Right ventricle myocardium inferior (tissue), 1 donor: ENCODE measurements at regions not wholly inside any gene's neighbourhood (a gene's known extent, or its start where the extent isn't known, plus 50 kb on each side); places are given as distances from the start of the nearest gene placed in this dataset.

Experiments
- ATAC-seq: fragments of 200-7000 bp; cut with Tn5 transposase; one replicate; pipeline ENCODE4 v1.9.1; 2020; ENCODE audit warnings: mild to moderate bottlenecking, moderate library complexity
- DNase-seq: peaks from one replicate; pipeline ENCODE4 v3.0.0; 2021; ENCODE audit errors: missing footprints
- intact Hi-C: fragments of 100-400 bp; cut with DNase I; formaldehyde crosslinking; loops from one replicate; pipeline ENCODE4 v1.11.0; 2022
- donor health status: DM: no; HTN: yes; CAD: no; lungs with severe emphysema.

DNA sequence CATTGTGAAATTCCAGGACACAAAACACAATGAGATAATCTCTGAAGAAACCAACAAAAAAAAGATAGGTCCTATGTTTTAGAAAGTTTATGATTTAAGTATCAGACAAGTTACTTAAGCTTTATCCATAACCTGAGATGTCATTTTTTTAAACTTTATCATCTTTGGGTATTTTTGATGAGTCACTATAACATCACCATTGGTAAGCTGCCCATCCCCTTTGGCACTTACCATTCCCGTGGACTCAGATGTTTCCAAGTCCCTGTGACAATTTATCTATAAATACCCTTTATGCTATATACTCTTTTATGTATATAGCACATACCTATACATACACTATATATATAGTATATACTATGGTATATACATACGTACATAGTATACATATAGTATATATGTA, 198.9 kb upstream of the GEMIN8 start:
- ATAC-seq: no peak
- intact Hi-C loops: no loop called here
- no peak for DNase-seq

DNA sequence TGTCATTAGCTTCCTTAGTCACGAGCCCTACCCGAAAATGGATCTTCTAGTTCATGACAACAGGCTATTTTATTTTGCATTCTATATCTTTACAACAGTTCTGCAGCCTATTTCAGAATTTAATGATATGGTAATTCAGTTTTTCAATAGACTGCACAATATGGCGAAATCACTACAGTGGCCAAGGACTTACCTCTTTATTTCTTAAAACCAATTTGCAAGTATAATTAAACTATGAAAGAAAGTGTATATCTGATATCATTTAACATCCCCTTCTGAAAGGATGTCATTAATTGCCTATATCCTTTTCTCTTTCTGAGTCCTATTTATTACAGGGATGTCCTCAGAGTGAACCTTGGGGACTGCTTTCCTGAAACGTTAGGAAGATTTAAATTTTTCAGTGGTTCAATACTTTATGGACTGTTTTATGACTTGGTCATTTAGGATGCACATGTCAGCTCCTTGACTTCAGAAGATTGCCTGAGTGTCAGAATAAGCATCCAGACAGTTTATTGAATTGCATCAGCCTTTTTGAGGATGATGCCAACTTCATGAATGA, 190.8 kb upstream of the GEMIN8 start:
- DNase-seq (no peak), ATAC-seq (no peak)
- intact Hi-C loops: no loop called here

DNA sequence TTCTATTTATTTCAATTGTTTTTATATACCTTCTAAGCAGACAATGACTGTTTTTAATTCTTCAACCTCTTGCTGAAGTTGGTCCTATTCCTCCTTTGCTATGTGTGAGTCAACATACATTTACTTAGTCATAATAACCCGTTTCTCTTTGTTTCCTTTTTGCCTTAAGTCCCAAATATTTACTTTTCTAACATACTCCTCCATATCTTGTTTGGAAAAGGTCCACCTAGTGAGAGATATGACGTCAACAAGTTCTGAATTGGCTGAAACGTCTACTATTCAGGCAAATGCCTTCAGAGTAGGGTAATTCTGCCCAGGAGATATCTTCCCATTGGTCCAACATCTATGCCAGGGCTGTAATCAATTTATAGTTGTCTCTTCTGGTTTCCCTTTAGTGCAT, 179.3 kb upstream of the GEMIN8 start:
- intact Hi-C loops: no loop called here
- no peak for ATAC-seq

DNA sequence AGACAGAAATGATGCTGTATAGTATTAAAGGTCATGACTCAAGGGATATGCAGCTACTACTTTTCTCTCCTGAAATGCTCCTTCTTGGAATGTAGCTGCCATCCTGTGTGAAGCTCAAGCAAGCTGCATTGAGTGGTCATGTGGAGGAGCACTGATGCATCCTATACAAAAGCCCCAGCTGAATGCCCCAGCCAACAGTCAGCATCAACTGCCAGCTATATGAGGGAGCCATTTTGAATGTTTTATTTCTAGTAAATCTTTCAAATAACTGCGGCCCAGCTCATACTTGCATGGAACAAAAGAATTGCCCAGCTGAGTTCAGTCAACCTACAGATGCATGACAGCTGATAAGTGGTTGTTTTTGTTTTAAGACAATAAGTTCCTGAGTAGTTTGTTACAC, 165.0 kb upstream of the GEMIN8 start:
- DNase-seq (no peak), ATAC-seq (no peak)
- intact Hi-C loops: no loop called here

More for the DNA sequence above, 179.3 kb upstream of the GEMIN8 start:
- no peak for DNase-seq

DNA sequence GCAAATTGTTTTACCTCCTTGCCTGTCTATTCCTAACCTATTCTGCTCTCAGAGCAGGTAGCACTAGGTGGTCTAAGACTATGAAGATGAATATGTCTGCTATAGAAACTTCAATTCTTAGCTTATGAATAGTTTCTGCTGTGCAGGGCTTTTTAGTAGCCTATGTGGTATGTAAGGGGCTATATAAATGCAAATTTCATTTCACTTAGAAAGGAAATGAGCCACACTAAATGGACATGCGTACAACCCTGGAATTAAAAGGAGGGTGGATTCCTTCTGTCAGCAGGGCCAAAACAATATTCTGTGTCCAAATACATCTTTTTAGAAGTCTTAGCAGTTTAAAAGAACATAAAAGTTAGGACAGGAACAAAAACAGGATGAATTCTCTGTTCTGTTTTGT, 163.9 kb upstream of the GEMIN8 start:
- ATAC-seq: no peak
- no peak for DNase-seq
- intact Hi-C loops: no loop called here

DNA sequence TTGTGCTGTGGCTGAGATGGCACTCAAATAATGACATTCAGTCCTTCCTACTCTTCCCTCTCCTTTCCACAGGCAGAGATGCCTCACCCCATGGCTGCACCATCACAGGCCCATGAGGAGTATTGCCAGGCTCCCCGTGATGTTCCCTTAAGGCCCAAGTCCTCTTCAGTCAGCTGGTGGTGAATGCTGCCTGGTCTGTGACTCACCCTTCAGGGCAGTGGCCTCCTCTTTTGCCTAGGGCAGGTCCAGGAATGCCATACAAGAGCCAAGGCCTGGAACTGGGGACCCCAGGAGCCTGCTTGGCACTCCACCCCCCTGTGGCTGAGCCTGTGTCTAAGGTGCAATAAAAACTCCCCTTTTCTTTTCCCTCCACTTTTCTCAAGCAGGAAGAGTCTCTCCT, 144.2 kb upstream of the GEMIN8 start:
- no peak for ATAC-seq
- intact Hi-C loops: no loop called here

DNA sequence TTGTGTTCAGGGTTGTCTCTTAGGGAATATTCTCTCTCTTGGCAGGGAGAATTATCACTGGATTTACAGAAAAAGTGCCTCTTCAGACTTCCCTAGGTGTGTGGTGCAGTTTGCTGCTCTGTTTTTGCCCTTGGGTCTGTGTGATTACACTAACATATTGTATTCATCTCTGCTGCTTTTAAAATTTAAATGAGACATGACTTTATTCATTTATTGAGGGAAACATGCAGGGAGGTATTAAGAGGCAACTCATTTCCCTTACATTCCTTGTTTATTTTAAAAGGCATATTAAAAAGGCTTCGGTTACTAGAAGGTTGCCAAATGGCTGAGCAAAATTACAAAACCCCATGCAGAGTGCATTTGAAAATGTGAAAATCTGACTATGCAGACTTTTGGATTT, 135.1 kb upstream of the GEMIN8 start:
- intact Hi-C loops: no loop called here
- DNase-seq: no peak
- no peak for ATAC-seq

More for the DNA sequence above, 144.2 kb upstream of the GEMIN8 start:
- DNase-seq: no peak

DNA sequence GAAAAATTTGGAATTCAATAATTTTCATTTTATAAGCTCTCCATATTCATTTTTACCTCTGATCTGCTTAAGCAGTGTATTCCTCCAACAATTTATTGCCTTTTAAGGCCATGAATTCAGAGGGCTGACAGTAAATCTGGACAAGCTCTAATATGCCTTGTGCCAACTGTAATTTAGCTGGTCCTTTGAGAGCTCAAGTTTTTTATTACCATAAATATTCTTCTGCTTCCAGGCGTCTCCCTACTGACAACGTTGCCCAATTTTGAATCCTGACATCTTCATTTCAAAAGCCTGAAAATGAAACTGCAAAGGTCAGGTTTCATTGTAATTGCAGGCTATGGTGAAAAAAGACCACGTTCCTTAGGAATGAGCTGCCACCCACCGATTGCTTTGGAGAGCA, 95.8 kb upstream of the GEMIN8 start:
- DNase-seq (no peak), ATAC-seq (no peak)
- intact Hi-C loops: no loop called here

DNA sequence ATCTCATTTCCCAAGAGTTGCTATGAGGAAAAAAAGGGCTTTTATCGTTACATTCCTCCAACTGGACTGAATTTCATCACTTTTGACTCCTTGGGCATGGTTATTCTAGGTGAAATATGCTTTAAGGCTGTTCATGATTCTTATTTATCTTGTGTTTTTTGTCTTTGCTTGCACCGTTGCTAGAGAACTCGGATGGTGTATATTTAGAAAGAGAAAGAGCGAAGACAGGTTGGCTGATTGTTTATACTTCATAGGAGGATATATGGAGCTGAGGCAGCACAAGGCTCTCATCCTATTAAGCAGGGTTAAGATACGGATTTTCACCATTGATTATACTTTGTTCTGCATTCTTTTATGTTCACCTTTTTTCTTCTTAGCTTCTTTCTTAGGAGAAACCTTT, 94.9 kb upstream of the GEMIN8 start:
- ATAC-seq (no peak), DNase-seq (no peak)
- intact Hi-C loops: no loop called here

DNA sequence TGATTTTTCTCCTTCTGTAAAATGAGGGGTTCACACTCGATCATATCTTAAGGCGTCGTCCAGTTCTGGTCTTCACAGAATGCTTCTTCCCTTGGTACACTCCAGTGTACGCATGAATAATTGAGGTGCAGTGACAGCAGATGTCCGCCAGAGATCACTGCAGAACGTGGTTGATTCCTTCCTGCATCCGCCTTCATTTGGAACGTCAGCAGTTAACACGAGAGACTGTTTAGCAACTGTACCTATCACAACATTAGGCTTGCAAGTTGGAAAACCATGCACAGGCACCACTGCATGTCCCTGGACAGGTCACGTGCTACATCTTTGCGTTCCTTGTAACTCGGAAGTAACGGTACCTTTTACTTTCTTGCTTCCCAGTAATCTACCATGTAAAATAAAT, 66.0 kb upstream of the GEMIN8 start:
- intact Hi-C loops: no loop called here
- no peak for ATAC-seq
- DNase-seq: no peak

DNA sequence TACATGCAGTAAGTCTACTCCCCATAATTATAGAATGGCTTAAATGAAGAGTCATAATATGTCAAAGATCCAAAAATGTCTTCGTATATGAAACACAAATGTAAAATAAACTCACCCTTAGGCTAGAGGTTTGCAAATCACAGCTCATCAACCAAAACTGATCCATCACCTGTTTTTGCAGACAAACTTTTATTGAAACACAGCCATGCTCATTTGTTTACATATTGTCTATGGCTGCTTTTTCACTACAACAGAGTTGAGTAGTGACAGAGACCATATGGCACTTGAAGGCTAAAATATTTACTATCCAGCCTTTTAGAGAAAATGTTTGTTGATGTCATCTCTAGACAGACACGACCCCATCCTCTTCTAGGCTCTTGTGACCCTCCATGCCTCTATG, 64.5 kb upstream of the GEMIN8 start:
- intact Hi-C loops: no loop called here
- ATAC-seq: no peak
- no peak for DNase-seq

DNA sequence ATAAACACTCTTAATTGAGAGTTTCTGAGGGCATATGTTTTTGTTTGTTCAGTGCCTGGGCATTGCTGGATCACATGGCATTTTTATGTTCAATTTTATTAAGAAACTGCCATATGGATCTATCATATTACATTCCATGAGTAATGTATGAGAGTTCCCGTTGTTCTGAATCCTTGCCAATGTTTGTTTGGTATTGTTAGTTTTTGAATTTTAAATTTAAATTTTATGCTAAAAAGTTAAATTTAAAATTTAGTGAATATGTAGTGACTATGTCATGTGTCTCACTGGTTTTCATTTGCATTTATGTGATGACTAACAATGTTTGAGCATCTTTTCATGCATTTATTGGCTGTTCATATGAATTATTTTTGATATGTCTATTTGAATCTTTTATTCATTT, 54.8 kb upstream of the GEMIN8 start:
- intact Hi-C loops: no loop called here
- DNase-seq (no peak), ATAC-seq (no peak)

DNA sequence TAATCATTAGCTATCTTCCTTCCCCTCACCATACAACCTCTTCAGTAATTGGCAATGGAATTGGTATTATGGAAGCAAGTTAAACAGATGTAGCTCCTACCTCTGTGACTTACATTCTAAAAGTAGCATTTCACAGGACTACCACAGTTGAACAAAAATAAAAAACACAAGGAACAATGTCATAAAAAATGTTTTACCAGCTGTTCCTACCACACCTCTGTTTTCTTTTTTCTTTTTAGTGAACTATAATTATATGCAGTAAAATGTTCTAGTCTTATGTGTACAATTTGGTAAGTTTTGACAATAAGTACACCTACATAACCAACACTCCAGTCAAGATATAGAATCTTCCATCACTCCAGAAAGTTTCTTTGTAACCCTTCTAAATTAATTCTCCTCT, 54.1 kb upstream of the GEMIN8 start:
- intact Hi-C loops: no loop called here
- DNase-seq (no peak), ATAC-seq (no peak)

DNA sequence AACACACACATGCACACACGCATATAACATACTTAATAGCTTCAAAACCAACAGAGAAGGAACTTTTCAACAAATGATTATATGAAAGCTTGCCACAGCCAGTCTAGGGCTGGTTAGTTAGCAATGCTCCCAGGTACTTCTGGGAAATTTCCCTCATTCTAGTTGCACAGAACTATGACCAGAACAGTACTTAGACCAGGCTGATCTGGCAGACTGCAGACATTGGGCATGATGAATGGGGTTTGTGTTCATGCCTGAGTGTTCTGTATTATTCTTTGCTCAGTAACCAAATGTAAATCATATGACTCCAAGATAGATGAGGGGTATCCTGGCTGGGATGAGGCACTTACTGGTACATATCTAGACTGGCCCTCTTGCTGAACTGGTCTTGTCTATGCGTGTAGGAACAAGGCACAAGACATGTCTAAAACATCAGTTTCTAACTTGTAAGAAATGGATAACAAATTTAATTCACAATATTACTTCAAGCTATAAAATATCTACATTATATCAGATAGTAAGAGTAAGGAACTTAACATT, 50.3 kb upstream of the GEMIN8 start:
- DNase-seq: no peak
- no peak for ATAC-seq
- intact Hi-C loops: no loop called here
